HepG2 (cell line): ENCODE measurements at regions not wholly inside any gene's neighbourhood (a gene's known extent, or its start where the extent isn't known, plus 50 kb on each side); places are given as distances from the start of the nearest gene placed in this dataset.

ENCODE experiments used
- AFF4 ChIP-seq: sonication (generic); formaldehyde crosslinking; IDR thresholded peaks from 2 replicates; pipeline ENCODE4 v1.4.0; 2020; ENCODE audit warnings: missing genetic modification reagents
- ATF2 ChIP-seq: sonication (generic); formaldehyde crosslinking; IDR thresholded peaks from 2 replicates; pipeline ENCODE4 v1.4.0; 2020; ENCODE audit warnings: missing genetic modification reagents
- CENPX ChIP-seq: sonication (generic); formaldehyde crosslinking; IDR thresholded peaks from 2 replicates; pipeline ENCODE4 v1.9.0; 2021; ENCODE audit warnings: mild to moderate bottlenecking, missing genetic modification reagents, moderate library complexity
- HBP1 ChIP-seq: IDR thresholded peaks from 2 replicates; pipeline ENCODE4 v1.6.1; 2016; ENCODE audit warnings: low read depth, control low read depth
- ONECUT2 ChIP-seq: sonication (generic); formaldehyde crosslinking; IDR thresholded peaks from 2 replicates; pipeline ENCODE4 v1.4.0; 2020; ENCODE audit warnings: missing genetic modification reagents
- SYNCRIP ChIP-seq: fragments of 200-400 bp; formaldehyde crosslinking; IDR thresholded peaks from 2 replicates; pipeline ENCODE4 v1.6.1; 2018; ENCODE audit warnings: mild to moderate bottlenecking, low read depth, low read length; ENCODE audit not compliant: insufficient read depth
- ZBTB34 ChIP-seq: sonication (generic); formaldehyde crosslinking; IDR thresholded peaks from 2 replicates; pipeline ENCODE4 v1.8.0; 2022; ENCODE audit warnings: mild to moderate bottlenecking, missing genetic modification reagents
- ZFP90 ChIP-seq: sonication (generic); formaldehyde crosslinking; IDR thresholded peaks from 2 replicates; pipeline ENCODE4 v1.8.0; 2022; ENCODE audit warnings: missing genetic modification reagents, mild to moderate bottlenecking, inconsistent platforms, borderline replicate concordance
- ZNF281 ChIP-seq: sonication (generic); formaldehyde crosslinking; IDR thresholded peaks from 2 replicates; pipeline ENCODE4 v1.4.0; 2020; ENCODE audit warnings: missing genetic modification reagents, borderline replicate concordance
- ZNF878 ChIP-seq: sonication (generic); formaldehyde crosslinking; IDR thresholded peaks from 2 replicates; pipeline ENCODE4 v1.8.1; 2023; ENCODE audit warnings: mild to moderate bottlenecking, missing genetic modification reagents, moderate library complexity
- TF ChIP-seq, protein P1 (sequence below): sonication (generic); formaldehyde crosslinking; IDR thresholded peaks from 2 replicates; pipeline ENCODE4 v1.5.1; 2020; ENCODE audit warnings: mild to moderate bottlenecking, missing genetic modification reagents, borderline replicate concordance
- TF ChIP-seq, protein P2 (sequence below): sonication (generic); formaldehyde crosslinking; IDR thresholded peaks from 2 replicates; pipeline ENCODE4 v1.4.0; 2020; ENCODE audit warnings: missing genetic modification reagents

GRCh38 chrX:2608638-2609430 is 82.3 kb upstream of the CD99 start (continued):
- TF ChIP-seq ZNF281 (peak; percentile 49; the same call in 1 of the 2 replicates), ZBTB34 (no peak), ONECUT2 (no peak), CENPX (CRISPR knock-in tag) (no peak), ZFP90 (CRISPR knock-in tag) (no peak; the same call in 1 of the 2 replicates), AFF4 (no peak), ATF2 (CRISPR knock-in tag) (no peak), HBP1 (CRISPR knock-in tag) (no peak), ZNF878 (CRISPR knock-in tag) (no peak), SYNCRIP (no peak)
- TF ChIP-seq, protein P1, sequence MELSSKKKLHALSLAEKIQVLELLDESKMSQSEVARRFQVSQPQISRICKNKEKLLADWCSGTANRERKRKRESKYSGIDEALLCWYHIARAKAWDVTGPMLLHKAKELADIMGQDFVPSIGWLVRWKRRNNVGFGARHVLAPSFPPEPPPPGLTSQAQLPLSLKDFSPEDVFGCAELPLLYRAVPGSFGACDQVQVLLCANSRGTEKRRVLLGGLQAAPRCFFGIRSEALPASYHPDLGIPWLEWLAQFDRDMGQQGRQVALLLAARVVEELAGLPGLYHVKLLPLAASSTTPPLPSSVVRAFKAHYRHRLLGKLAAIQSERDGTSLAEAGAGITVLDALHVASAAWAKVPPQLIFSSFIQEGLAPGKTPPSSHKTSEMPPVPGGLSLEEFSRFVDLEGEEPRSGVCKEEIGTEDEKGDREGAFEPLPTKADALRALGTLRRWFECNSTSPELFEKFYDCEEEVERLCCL = 0 out of 2 replicates have a peak, but pooled peaks have one; percentile 43
- TF ChIP-seq, protein P2, sequence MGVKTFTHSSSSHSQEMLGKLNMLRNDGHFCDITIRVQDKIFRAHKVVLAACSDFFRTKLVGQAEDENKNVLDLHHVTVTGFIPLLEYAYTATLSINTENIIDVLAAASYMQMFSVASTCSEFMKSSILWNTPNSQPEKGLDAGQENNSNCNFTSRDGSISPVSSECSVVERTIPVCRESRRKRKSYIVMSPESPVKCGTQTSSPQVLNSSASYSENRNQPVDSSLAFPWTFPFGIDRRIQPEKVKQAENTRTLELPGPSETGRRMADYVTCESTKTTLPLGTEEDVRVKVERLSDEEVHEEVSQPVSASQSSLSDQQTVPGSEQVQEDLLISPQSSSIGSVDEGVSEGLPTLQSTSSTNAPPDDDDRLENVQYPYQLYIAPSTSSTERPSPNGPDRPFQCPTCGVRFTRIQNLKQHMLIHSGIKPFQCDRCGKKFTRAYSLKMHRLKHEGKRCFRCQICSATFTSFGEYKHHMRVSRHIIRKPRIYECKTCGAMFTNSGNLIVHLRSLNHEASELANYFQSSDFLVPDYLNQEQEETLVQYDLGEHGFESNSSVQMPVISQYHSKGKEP (CRISPR knock-in tag) = no peak
